ENCODE measurements at regions not wholly inside any gene's neighbourhood (a gene's known extent, or its start where the extent isn't known, plus 50 kb on each side); places are given as distances from the start of the nearest gene placed in this dataset.

DNA sequence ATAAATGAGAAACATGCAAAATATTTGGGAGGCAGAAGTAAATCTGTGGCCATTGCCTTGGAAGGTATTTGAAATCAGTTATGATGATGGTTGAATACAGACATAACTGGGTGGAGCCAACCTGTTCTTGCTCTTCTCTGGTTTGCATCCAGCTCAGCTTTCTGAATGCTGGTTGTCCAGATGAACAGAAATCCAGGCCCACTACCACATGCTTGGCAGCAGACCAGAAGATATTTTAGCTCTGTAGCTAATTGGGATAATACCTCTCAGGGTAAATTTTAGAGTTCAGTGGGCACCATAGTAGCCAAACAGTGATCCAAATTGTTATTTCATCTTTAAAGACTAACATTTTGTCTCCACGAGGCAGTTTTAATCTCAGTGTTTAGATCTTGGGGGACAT is 308.3 kb downstream of the RAB38 start:
- H3K79me2 ChIP-seq (ENCODE audit: low read length) = no peaks in the 10 kb centered on the region
- no peak for TF ChIP-seq EZH2 (optimal IDR thresholded peaks at IDR 0.05; ENCODE audit: low read depth, low read length)
- TF ChIP-seq, protein P1, sequence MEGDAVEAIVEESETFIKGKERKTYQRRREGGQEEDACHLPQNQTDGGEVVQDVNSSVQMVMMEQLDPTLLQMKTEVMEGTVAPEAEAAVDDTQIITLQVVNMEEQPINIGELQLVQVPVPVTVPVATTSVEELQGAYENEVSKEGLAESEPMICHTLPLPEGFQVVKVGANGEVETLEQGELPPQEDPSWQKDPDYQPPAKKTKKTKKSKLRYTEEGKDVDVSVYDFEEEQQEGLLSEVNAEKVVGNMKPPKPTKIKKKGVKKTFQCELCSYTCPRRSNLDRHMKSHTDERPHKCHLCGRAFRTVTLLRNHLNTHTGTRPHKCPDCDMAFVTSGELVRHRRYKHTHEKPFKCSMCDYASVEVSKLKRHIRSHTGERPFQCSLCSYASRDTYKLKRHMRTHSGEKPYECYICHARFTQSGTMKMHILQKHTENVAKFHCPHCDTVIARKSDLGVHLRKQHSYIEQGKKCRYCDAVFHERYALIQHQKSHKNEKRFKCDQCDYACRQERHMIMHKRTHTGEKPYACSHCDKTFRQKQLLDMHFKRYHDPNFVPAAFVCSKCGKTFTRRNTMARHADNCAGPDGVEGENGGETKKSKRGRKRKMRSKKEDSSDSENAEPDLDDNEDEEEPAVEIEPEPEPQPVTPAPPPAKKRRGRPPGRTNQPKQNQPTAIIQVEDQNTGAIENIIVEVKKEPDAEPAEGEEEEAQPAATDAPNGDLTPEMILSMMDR (IDR thresholded peaks at IDR 0.05; ENCODE audit: low read length) = no peak
- no peak for TF ChIP-seq EZH2phosphoT487 (IDR thresholded peaks at IDR 0.05; ENCODE audit: low read length)
- no peaks in the 10 kb centered on the region for H3K9me2 ChIP-seq (replicated peaks; ENCODE audit: insufficient read depth, low read length)
- H3K4me3 ChIP-seq (ENCODE audit: low read length) = no peak overlapping the region
- no peaks in the 10 kb centered on the region for H3K36me3 ChIP-seq (replicated peaks; ENCODE audit: insufficient read depth, low read length)
- no peaks in the 10 kb centered on the region for H3K4me1 ChIP-seq (ENCODE audit: low read length)
- H3K4me2 ChIP-seq (ENCODE audit: low read depth, low read length) = no peak overlapping the region
- H2AFZ ChIP-seq (ENCODE audit: low read length) = no peak overlapping the region
- H3F3A ChIP-seq (ENCODE audit: insufficient read depth, low read length) = no peaks in the 10 kb centered on the region
- H3K27me3 ChIP-seq (replicated peaks; ENCODE audit: insufficient read depth, low read length) = no peaks in the 10 kb centered on the region
- H3K9me3 ChIP-seq (replicated peaks; ENCODE audit: insufficient read depth, low read length) = no peaks in the 10 kb centered on the region
- H3K9ac ChIP-seq (ENCODE audit: low read length) = no peak overlapping the region
- no peak for DNase-seq
- no peak overlapping the region for H3K27ac ChIP-seq (ENCODE audit: low read length)
- H4K20me1 ChIP-seq (ENCODE audit: insufficient read depth, low read length) = no peaks in the 10 kb centered on the region

DNA sequence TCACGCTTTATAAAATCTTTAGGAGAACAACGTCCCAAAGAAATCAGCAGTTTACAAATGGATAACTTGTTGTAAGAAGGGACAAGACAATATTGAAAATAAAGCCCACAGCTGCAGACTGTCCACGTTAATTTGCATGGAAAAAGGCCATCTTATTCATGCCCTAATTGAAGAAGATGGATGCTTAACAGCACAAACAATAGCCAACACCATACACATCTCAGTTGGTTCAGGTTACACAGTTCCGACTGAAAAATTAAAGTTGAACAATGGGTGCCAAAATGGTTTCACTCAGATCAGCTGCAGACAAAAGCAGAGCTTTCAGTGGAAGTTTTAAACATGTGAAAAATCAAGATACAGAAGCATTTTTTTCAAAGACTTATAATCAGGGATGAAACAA is 314.2 kb downstream of the RAB38 start:
- H3K27ac ChIP-seq (ENCODE audit: low read length) = no peak overlapping the region
- no peaks in the 10 kb centered on the region for H4K20me1 ChIP-seq (ENCODE audit: insufficient read depth, low read length)
- H2AFZ ChIP-seq (ENCODE audit: low read length) = no peak overlapping the region

DNA sequence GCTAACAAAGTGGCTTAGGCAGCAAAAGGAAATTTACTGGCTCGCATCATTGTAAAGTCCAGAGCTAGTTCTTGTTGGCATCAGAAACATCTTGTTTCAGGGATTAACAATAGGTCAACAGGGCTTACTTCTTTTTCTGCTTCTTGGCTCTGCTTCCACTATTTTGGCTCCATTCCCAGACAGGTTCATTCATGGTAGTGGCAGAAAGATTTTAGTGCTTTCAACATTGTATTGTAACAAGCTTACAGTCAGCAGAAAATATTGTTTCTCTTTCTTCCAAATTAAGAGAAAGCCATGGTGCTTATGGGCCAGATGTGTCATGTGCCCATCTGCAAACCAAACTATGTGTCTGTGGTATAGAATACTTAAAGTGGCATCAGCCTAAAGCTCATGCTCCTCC is 315.6 kb downstream of the RAB38 start:
- Histone ChIP-seq H3K4me1 (ENCODE audit: low read length) (no peaks in the 10 kb centered on the region), H3K27ac (ENCODE audit: low read length) (no peak overlapping the region), H2AFZ (ENCODE audit: low read length) (no peak overlapping the region), H3K4me2 (ENCODE audit: low read depth, low read length) (no peak overlapping the region), H3F3A (ENCODE audit: insufficient read depth, low read length) (no peaks in the 10 kb centered on the region), H3K9ac (ENCODE audit: low read length) (no peak overlapping the region), H3K36me3 (replicated peaks; ENCODE audit: insufficient read depth, low read length) (no peaks in the 10 kb centered on the region), H3K9me3 (replicated peaks; ENCODE audit: insufficient read depth, low read length) (no peaks in the 10 kb centered on the region), H3K79me2 (ENCODE audit: low read length) (no peaks in the 10 kb centered on the region), H4K20me1 (ENCODE audit: insufficient read depth, low read length) (no peaks in the 10 kb centered on the region), H3K27me3 (replicated peaks; ENCODE audit: insufficient read depth, low read length) (no peaks in the 10 kb centered on the region), H3K9me2 (replicated peaks; ENCODE audit: insufficient read depth, low read length) (no peaks in the 10 kb centered on the region; the same call in 1 of the 2 replicates), H3K4me3 (ENCODE audit: low read length) (no peak overlapping the region)
- TF ChIP-seq EZH2phosphoT487 (IDR thresholded peaks at IDR 0.05; ENCODE audit: low read length) = no peak
- no peak for DNase-seq

More for the DNA sequence above, 314.2 kb downstream of the RAB38 start:
- Histone ChIP-seq H3K9ac (ENCODE audit: low read length) (no peak overlapping the region), H3K27me3 (replicated peaks; ENCODE audit: insufficient read depth, low read length) (no peaks in the 10 kb centered on the region), H3K4me2 (ENCODE audit: low read depth, low read length) (no peak overlapping the region), H3K9me2 (replicated peaks; ENCODE audit: insufficient read depth, low read length) (no peaks in the 10 kb centered on the region; the same call in 1 of the 2 replicates), H3K79me2 (ENCODE audit: low read length) (no peaks in the 10 kb centered on the region), H3K4me3 (ENCODE audit: low read length) (no peak overlapping the region), H3K36me3 (replicated peaks; ENCODE audit: insufficient read depth, low read length) (no peaks in the 10 kb centered on the region), H3K9me3 (replicated peaks; ENCODE audit: insufficient read depth, low read length) (no peaks in the 10 kb centered on the region), H3K4me1 (ENCODE audit: low read length) (no peaks in the 10 kb centered on the region), H3F3A (ENCODE audit: insufficient read depth, low read length) (no peaks in the 10 kb centered on the region)
- no peak for DNase-seq
- no peak for TF ChIP-seq EZH2 (optimal IDR thresholded peaks at IDR 0.05; ENCODE audit: low read depth, low read length)
- no peak for TF ChIP-seq EZH2phosphoT487 (IDR thresholded peaks at IDR 0.05; ENCODE audit: low read length)
- TF ChIP-seq, protein P1 (IDR thresholded peaks at IDR 0.05; ENCODE audit: low read length) = no peak

DNA sequence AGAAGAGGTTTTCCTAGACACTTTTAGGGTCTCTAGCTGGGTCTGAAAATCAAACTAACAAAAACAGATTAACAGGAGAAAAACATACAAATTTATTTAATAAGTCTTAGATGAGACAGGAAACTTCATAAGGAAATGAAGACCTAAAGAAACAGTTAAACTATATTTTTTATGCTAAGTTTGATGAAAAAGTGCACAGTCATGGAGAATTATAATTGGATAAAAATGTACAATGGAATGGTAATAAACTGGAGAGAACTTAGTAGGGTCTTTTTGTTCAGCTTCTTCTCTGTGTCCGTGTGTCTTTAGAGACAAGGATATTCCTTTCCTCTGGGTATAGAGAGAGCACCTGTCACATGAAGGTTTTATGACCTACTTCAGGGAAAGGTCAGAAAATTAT is 323.4 kb downstream of the RAB38 start:
- no peak overlapping the region for H3K4me2 ChIP-seq (ENCODE audit: low read depth, low read length)
- no peak overlapping the region for H3K4me3 ChIP-seq (ENCODE audit: low read length)
- H3K9me2 ChIP-seq (replicated peaks; ENCODE audit: insufficient read depth, low read length) = no peaks in the 10 kb centered on the region
- H4K20me1 ChIP-seq (ENCODE audit: insufficient read depth, low read length) = no peaks in the 10 kb centered on the region
- no peaks in the 10 kb centered on the region for H3K79me2 ChIP-seq (ENCODE audit: low read length)
- H3K27me3 ChIP-seq (replicated peaks; ENCODE audit: insufficient read depth, low read length) = no peaks in the 10 kb centered on the region
- H3K27ac ChIP-seq (ENCODE audit: low read length) = no peak overlapping the region
- H3K36me3 ChIP-seq (replicated peaks; ENCODE audit: insufficient read depth, low read length) = no peaks in the 10 kb centered on the region
- no peak overlapping the region for H2AFZ ChIP-seq (ENCODE audit: low read length)
- H3F3A ChIP-seq (ENCODE audit: insufficient read depth, low read length) = no peaks in the 10 kb centered on the region
- no peak for DNase-seq
- TF ChIP-seq, protein P1 (IDR thresholded peaks at IDR 0.05; ENCODE audit: low read length) = no peak
- no peak for TF ChIP-seq EZH2phosphoT487 (IDR thresholded peaks at IDR 0.05; ENCODE audit: low read length)
- no peak for TF ChIP-seq EZH2 (optimal IDR thresholded peaks at IDR 0.05; ENCODE audit: low read depth, low read length)
- H3K4me1 ChIP-seq (ENCODE audit: low read length) = no peaks in the 10 kb centered on the region
- H3K9ac ChIP-seq (ENCODE audit: low read length) = no peak overlapping the region
- H3K9me3 ChIP-seq (replicated peaks; ENCODE audit: insufficient read depth, low read length) = no peaks in the 10 kb centered on the region

Measured in MM.1S (cell line).